ENCODE measurements at regions not wholly inside any gene's neighbourhood (a gene's known extent, or its start where the extent isn't known, plus 50 kb on each side); places are given as distances from the start of the nearest gene placed in this dataset.

DNA sequence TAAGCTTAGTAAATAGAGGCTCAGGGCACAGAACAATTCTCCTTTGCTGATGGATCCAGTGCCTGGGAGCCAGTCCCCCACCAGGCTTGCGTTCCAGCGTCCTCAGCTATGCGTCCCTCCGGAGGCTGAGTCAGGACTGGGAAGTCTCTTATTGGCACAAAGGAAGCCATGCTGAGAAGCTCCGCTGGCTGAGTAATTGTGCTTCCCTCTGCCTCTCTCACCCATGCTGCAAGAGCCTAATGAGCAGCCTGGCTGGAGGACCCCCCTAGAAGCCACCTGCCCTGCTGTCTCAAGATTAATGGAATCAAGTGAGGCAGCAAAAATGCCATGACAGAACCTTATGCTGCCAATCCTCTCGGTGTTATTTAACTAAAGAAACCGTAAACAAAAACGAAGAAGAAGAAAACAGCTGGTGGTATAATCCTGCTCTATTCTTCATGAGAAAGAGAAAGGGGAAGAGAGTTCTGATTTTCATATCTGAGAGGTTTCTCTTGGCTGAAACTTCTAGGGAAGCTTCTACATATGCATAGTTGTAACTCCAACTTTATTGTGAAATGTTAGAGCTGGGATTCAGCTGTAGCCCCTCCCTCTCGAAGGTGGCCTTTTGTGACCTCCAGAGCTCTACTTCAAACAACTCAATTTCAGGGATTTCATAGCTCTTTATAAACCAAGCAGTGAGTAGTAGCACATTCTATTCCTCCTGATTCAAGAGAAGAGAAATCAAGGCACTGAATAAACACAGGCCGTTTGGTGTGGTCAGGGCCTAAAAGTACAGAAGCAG lies 185.4 kb upstream of the SEMA6A start:
- Mint-ChIP-seq H3K27ac (no peak overlapping the region), H3K4me1 (ENCODE audit: low read depth) (no peaks in the 10 kb centered on the region), H3K27me3 (peaks cover 2% of the 10 kb centered on the region), H3K36me3 (ENCODE audit: low read depth) (no peaks in the 10 kb centered on the region), H3K4me3 (no peak overlapping the region), H3K9me3 (no peaks in the 10 kb centered on the region)
- ChIA-PET POLR2A (no interaction called here), CTCF (no interaction called here)
- ATAC-seq (no peak), DNase-seq (no peak)
- TF ChIP-seq, protein P1, sequence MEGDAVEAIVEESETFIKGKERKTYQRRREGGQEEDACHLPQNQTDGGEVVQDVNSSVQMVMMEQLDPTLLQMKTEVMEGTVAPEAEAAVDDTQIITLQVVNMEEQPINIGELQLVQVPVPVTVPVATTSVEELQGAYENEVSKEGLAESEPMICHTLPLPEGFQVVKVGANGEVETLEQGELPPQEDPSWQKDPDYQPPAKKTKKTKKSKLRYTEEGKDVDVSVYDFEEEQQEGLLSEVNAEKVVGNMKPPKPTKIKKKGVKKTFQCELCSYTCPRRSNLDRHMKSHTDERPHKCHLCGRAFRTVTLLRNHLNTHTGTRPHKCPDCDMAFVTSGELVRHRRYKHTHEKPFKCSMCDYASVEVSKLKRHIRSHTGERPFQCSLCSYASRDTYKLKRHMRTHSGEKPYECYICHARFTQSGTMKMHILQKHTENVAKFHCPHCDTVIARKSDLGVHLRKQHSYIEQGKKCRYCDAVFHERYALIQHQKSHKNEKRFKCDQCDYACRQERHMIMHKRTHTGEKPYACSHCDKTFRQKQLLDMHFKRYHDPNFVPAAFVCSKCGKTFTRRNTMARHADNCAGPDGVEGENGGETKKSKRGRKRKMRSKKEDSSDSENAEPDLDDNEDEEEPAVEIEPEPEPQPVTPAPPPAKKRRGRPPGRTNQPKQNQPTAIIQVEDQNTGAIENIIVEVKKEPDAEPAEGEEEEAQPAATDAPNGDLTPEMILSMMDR (IDR thresholded peaks at IDR 0.05): no peak
- intact Hi-C loops (cut with micrococcal nuclease): no loop called here

DNA sequence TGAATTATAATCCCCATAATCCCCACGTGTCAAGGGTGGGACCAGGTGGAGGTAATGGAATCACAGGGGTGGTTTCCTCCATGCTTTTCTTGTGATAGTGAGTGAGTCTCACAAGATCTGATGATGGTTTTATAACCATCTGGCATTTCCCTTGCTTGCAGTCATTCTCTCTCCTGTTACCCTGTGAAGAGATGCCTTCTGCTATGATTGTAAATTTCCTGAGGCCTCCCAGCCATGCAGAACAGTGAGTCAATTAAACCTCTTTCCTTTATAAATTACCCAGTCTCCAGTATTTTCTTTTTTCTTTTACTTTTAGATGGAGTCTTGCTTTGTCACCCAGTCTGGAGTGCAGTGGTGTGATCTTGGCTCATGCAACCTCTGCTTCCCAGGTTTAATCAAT lies 182.7 kb upstream of the SEMA6A start:
- intact Hi-C loops (cut with micrococcal nuclease): no loop called here
- Mint-ChIP-seq H3K4me3 (no peak overlapping the region), H3K27ac (no peak overlapping the region), H3K27me3 (peaks cover 2% of the 10 kb centered on the region), H3K36me3 (ENCODE audit: low read depth) (no peaks in the 10 kb centered on the region), H3K9me3 (no peaks in the 10 kb centered on the region), H3K4me1 (ENCODE audit: low read depth) (no peaks in the 10 kb centered on the region)
- TF ChIP-seq, protein P1 (IDR thresholded peaks at IDR 0.05): no peak
- ATAC-seq: no peak
- ChIA-PET POLR2A (no interaction called here), CTCF (no interaction called here)
- no peak for DNase-seq

DNA sequence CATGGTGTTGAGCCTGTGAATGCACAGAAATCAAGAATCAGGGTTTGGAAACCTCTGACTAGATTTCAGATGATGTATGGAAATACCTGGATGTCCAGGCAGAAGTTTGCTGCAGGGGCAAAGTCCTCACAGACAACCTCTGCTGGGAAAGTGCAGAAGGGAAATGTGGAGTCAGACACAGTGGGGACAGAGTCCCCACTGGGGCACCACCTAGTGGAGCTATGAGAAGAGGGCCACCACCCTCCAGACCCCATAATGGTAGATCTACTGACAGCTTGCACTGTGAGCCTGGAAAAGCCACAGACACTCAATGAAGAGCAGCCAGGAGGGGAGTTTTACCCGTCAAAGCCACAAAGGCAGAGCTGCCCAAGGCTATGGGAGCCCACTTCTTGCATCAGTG lies 181.9 kb upstream of the SEMA6A start:
- ChIA-PET POLR2A (no interaction called here), CTCF (no interaction called here)
- ATAC-seq: no peak
- Mint-ChIP-seq H3K4me3 (no peak overlapping the region), H3K9me3 (no peaks in the 10 kb centered on the region), H3K27me3 (peaks cover 2% of the 10 kb centered on the region), H3K36me3 (ENCODE audit: low read depth) (no peaks in the 10 kb centered on the region), H3K27ac (no peak overlapping the region), H3K4me1 (ENCODE audit: low read depth) (no peaks in the 10 kb centered on the region)
- DNase-seq: peak; percentile 2
- TF ChIP-seq, protein P1 (IDR thresholded peaks at IDR 0.05): no peak
- intact Hi-C loops (cut with micrococcal nuclease): no loop called here

DNA sequence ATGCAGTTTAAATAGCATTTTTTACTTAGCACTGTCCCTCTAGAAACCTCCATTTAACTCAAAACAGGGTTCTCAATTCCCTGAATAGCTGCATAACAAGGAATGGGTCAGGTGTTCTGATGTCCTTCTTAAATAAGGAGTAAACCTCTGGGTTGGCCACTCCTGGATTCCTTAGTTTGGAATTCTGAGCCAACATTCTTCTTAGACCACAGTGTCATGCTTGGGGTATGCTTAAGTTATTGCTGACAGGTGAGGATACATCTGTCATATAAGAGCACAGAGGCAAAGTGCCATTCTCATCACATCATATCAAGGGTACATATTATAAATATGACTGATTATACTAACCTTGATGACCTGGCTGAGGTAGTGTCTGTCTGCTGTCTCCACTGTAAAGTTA lies 179.9 kb upstream of the SEMA6A start:
- ChIA-PET POLR2A (no interaction called here), CTCF (no interaction called here)
- TF ChIP-seq, protein P1 (IDR thresholded peaks at IDR 0.05): no peak
- peaks cover 2% of the 10 kb centered on the region for H3K27me3 Mint-ChIP-seq
- H3K4me3 Mint-ChIP-seq: no peak overlapping the region
- DNase-seq (no peak), ATAC-seq (no peak)
- no peaks in the 10 kb centered on the region for H3K9me3 Mint-ChIP-seq
- no peaks in the 10 kb centered on the region for H3K36me3 Mint-ChIP-seq (ENCODE audit: low read depth)
- no peaks in the 10 kb centered on the region for H3K4me1 Mint-ChIP-seq (ENCODE audit: low read depth)
- intact Hi-C loops (cut with micrococcal nuclease): no loop called here
- no peak overlapping the region for H3K27ac Mint-ChIP-seq

GRCh38 chr5:116751684-116752083 lies 177.1 kb upstream of the SEMA6A start:
- POLR2A ChIA-PET: interaction anchor here (0.5 kb wide), 1 partner anchor 889 kb away, joined by 3 read pairs; no protein-coding TSS in a partner anchor
- Mint-ChIP-seq H3K9me3 (no peaks in the 10 kb centered on the region), H3K4me1 (ENCODE audit: low read depth) (no peaks in the 10 kb centered on the region), H3K36me3 (ENCODE audit: low read depth) (no peaks in the 10 kb centered on the region), H3K4me3 (no peak overlapping the region), H3K27ac (no peak overlapping the region), H3K27me3 (no peaks in the 10 kb centered on the region)
- CTCF ChIA-PET: no interaction called here
- DNase-seq: no peak
- no peak for ATAC-seq
- TF ChIP-seq, protein P1 (IDR thresholded peaks at IDR 0.05): no peak
- intact Hi-C loops (cut with micrococcal nuclease): no loop called here
